Right lung (tissue), 2 donors: ENCODE measurements at regions not wholly inside any gene's neighbourhood (a gene's known extent, or its start where the extent isn't known, plus 50 kb on each side); places are given as distances from the start of the nearest gene placed in this dataset.

Source experiments
- DNase-seq, 2 donors: peaks; one replicate each; pipeline ENCODE4 v3.0.0-alpha.2; 2013

DNA sequence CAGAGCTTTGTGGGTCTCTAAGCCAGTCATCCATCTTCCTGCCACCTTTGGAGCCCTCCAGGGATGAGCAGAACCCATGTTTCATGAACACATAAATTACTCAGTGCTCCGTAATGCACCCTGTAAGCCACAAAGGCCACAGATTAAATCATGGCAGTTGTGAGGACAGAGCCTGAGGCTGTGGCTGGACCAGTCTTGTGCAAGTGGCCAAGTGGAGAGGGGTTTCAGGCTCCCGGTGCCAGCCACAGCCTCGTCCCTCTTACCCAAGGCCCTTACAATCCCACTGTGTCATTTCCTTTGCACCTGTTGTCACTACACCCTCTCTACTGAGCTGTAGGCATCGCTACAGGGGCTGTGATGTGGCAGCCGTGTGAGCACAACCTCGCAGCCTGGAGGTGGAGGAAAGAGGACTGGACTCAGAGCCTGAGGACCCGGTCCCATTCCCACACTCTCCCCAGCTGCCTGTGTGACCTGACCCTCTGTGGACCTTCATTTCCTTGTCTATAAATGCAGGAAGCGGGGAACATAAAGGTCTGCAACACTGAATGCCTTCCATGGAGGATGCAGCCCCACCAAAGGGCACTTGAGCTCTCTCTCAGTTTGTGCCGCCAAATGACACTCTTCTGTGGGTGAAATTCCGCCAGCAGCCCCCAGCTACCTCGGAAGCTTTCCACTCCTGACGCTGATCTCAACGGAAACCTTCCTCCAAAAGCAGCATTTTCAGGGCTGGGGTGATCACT is 792.0 kb downstream of the UQCRFS1 start:
- no peak for DNase-seq

GRCh38 chr19:28419312-28419711 is 793.6 kb downstream of the UQCRFS1 start:
- DNase-seq = no peak

DNA sequence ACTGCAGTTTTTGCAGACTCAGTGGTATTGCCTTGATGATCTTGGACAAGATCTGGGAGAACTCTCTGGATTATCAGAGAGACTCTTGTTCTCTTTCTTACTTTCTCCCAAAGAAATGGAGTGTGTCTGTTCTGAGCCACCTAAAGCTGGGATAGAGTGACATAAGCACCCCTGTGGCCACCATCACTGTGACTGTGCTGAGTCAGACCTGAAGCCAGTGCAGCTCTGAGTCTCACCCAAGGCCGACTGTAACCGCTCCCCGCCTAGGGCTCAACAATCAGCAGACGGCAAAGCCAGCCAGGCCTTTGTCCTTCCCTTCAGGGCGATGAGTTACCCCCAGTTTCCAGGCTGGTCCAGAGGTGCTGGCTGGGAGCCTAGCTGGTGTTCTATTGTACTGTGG is 795.6 kb downstream of the UQCRFS1 start:
- no peak for DNase-seq

GRCh38 chr19:28416245-28416644 is 796.7 kb downstream of the UQCRFS1 start:
- no peak for DNase-seq

DNA sequence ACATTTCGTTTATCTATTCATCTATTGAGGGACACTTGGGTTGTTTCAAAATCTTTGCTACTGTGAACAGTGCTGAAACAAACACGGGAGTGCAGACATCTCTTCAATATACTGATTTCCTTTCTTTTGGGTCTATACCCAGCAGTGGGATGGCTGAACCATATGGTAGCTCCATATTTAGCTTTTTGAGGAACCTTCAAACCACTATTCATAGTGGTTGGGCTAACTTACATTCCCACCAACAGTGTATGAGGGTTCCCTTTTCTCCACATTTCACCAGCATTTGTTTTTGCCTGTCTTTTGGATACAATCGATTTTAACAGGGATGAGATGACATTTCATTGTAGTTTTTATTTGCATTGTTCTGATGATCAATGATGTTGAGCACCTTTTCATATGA is 798.2 kb downstream of the UQCRFS1 start:
- no peak for DNase-seq

DNA sequence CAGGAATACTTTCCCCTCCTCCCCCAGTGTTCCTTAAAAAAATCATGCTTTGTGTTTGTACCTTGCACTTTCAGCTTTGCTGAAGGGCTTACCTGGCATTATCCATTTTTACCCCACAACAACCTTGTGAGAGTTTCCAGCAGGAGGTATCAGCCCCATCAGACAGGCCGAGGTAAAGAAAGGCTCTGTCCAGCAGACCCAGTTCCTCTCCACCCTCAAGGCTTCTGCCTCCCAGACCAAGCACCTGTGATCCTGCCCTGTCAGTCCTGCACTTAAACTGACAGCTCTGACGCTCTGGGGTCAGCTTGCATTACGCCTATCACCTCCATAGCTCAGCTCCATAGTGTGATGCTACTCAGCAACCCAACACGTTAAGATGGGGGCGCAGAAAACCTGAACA is 803.1 kb downstream of the UQCRFS1 start:
- no peak for DNase-seq

GRCh38 chr19:28406966-28407365 is 806.0 kb downstream of the UQCRFS1 start:
- DNase-seq = no peak

DNA sequence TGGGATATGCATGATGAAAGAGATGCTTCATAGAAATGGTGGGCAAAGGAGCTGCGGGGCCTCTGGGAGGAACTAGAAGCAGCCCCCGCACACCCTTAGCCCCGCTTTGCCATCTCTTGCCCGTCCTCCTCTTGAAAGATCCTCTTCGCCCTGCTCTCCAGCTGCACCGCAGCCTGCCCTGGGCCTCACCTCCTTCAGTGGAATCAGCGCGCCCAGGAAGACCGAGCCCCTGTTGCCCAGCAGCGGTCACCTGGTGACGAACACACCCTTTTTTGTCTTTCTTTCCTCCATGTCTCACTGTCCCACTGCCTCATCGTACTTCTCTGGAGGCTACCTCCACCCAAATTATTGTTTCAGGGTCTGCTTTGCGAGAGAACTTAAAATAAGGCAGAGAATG is 807.6 kb downstream of the UQCRFS1 start:
- no peak for DNase-seq

DNA sequence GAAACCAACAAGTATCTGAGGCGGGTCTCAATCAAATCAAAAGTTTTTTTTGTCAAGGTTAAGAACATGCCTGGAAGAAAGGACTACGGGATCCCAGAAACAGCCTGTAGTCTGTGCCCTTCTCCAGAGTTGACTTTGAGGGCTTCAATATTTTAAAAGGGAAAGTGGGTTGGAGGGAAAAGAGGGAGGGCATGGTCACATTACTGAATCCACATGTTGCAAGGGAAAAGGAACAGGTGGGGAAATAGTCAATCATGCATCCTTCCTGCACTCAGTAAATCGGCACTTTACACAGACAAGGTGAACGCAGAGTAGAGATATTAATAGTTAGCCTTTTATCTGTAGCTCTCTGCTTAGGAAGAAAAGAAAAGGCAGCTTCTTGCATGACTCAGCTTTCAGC is 808.5 kb downstream of the UQCRFS1 start:
- DNase-seq = no peak

DNA sequence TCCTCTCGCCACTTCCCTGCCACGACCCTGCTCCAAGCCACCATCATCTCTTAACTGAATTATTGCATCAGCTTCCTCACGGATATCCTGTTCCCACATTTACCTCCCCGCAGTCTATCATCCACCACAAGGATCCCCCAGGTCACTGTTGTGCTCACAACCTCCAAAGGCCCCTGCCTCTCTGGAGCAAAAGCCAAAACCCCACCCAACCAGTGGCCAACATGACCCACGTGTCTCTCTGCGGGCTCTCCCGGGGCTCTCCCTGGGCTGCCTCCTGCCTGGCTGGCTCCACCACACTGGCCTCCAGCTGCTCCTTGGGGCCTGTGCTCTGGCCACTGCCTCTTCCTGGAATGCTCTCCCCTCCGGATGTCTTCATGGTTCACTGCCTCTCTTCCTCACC is 809.3 kb downstream of the UQCRFS1 start:
- DNase-seq = no peak

GRCh38 chr19:28402701-28403290 is 810.2 kb downstream of the UQCRFS1 start:
- no peak for DNase-seq

GRCh38 chr19:28401739-28402424 is 811.1 kb downstream of the UQCRFS1 start:
- no peak for DNase-seq

- no peak for DNase-seq
Measured at GRCh38 chr19:28400953-28401671, 811.8 kb downstream of the UQCRFS1 start.

DNA sequence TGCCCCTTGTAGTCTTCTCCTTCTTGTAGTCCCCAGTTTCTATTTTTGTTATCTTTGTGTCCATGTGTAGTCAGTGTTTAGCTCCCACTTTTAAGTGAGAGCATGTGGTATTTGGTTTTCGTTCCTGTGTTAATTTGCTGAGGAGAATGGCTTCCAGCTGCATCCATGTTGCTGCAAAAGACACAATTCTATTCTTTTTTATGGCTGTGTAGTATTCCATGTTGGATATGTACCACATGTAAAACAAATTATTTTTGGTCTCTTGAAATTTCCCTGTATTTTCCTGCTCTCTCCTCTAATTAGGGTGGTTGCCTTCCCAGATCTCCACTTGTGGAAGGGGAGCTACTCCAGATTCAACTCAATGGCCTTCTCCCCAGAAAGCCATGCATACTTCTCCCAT is 813.8 kb downstream of the UQCRFS1 start:
- no peak for DNase-seq

DNA sequence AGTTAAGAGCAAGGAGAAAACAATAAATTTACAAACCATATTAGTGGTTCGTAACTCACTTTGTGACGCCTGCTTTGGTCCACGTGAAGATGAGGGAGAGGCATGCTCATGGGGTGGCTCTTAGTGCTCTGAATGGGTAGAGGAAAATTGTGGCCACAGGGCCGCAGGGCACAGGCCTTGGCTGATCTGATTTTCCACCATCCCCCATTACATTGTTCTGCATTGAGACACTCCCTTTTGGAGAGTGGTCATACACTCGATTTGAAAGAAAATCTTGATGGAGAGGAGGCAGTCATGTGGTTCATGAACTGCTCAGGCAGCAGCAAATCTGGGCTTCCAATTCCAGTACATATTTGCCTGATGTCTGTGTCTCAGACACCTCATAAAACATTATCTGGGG is 815.2 kb downstream of the UQCRFS1 start:
- DNase-seq = no peak

GRCh38 chr19:28397306-28397705 is 815.6 kb downstream of the UQCRFS1 start:
- DNase-seq = no peak

DNA sequence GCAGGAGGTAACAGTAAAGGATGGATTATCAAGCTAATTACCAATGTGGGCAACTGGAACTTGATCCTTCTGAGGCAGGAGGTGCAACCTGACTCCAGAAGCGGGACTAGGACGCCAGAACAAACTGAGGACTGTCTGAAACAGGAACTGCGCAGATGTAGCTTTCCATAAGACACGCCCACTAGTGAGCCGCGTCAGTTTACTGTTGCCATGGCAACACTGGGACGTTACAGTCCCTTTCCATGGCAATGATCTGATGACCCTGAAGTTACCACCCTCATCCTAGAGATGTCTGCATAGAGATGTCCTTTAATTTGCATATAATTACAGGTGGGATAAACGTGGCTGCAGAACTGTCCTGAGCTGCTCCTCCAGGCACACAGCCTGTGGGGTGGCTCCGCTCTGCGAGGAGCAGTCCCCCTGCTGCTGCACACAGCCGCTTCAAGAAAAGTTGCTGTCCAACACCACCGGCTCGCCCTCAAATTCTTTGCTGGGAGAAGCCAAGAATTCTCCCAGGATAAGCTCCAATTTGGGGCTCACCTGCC is 816.6 kb downstream of the UQCRFS1 start:
- DNase-seq = no peak

GRCh38 chr19:28394725-28395124 is 818.2 kb downstream of the UQCRFS1 start:
- DNase-seq = no peak

DNA sequence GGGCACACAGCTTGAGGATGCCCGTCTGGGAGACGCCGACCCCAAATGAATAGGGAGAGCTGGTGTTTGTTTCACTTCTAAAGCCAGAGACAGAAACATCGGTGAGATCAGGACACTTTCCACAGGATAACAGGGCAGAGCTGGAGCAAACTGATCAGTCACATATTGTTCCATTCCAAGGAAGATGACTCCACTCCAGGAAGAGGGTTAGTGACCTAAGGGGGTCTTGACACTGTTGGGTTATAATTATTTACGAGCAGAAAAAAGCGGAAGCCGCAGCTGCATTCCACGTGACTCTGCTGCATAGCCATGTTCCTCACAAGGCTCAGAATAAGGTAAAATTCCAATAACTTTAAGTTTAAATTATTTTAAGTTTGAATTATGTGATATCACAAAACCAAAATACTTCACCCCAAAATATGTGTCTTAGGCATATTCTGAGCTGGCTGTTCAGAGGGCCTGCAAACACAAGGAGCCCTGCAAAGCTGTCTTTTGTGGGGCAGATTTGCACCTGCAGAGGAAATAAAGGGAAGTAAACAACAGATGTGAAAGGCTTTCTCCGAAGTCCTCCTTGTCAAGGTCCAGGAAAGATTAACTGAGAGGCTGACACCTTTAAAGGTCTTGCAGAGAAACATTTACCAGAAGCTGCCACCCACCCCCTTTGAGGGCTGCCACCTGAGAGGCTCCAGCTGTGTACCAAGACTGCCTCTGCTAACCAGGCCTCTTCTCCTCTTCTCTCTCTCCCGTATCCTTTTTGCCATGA is 819.2 kb downstream of the UQCRFS1 start:
- no peak for DNase-seq

DNA sequence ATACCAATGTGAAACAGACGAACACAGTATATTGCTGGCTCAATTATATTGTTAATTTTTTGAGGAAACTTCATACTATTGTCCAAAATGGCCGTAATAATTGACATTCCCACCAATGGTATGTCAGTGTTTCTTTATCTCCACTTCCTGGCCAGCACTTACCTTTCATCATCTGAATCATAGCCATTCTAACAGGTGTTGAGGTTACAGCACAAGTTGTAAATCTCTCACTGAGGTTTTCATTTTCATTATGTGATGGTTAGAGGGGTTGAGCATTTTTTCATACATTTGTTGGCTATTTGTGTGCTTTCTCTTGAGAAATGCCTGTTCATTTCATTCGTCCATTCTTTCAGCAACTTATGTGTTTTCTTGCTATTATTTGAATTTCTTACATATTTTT is 824.0 kb downstream of the UQCRFS1 start:
- DNase-seq = no peak

DNA sequence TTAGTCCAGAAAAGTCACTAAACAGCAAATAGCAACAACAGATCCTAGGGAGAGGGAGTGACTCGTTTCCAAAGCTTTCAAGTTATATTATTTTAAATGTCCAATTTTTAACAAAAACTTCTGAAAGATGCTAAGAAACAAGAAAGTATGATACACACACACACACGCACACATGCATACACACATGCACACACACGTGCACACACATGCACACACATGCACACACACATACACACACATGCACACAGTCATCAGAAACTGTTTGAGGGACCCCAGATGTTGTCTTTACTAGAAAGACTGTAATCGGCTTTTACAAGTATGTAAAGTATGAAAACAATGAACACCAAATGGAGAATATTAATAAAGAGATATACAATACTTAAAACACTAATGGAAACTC is 825.4 kb downstream of the UQCRFS1 start:
- DNase-seq = no peak

DNA sequence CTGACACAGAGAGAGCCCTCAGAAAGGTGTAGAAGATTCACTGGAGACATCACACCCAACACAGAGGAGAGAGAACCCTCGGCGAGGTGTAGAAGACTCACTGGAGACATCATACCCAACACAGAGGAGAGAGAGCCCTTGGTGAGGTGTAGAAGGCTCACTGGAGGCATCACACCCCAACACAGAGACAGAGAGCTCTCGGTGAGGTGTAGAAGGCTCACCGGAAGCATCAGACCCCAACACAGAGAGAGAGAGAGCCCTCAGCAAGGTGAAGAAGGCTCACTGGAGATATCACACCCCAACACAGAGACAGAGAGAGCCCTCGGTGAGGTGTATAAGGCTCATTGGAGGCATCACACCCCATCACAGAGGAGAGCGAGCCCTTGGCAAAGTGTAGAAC is 826.5 kb downstream of the UQCRFS1 start:
- DNase-seq = no peak
